T-helper 2 cell treated with Interferon-gamma antibody and Interleukin-4, amounts not matched to agents 5 μg/mL and 100 μg/mL, for 36 hours (primary cell): ENCODE measurements at regions not wholly inside any gene's neighbourhood (a gene's known extent, or its start where the extent isn't known, plus 50 kb on each side); places are given as distances from the start of the nearest gene placed in this dataset.

Experiments used
- DNase-seq: peaks from one replicate; pipeline ENCODE4 v3.0.0; 2021; ENCODE audit warnings: low spot score
- H3K27ac Mint-ChIP-seq: one replicate; pipeline ENCODE4 v1.8.0; 2021; ENCODE audit warnings: mild to moderate bottlenecking, mixed read lengths
- H3K27me3 Mint-ChIP-seq: one replicate; pipeline ENCODE4 v1.8.0; 2021; ENCODE audit warnings: low read depth, mixed read lengths
- H3K36me3 Mint-ChIP-seq: one replicate; pipeline ENCODE4 v1.8.0; 2021; ENCODE audit warnings: low read depth, mixed read lengths
- H3K4me1 Mint-ChIP-seq: one replicate; pipeline ENCODE4 v1.8.0; 2021; ENCODE audit warnings: low read depth, mixed read lengths
- H3K4me3 Mint-ChIP-seq: one replicate; pipeline ENCODE4 v1.8.0; 2022; ENCODE audit warnings: mild to moderate bottlenecking, moderate library complexity, mixed read lengths
- H3K9me3 Mint-ChIP-seq: one replicate; pipeline ENCODE4 v1.8.0; 2021; ENCODE audit warnings: mixed read lengths

DNA sequence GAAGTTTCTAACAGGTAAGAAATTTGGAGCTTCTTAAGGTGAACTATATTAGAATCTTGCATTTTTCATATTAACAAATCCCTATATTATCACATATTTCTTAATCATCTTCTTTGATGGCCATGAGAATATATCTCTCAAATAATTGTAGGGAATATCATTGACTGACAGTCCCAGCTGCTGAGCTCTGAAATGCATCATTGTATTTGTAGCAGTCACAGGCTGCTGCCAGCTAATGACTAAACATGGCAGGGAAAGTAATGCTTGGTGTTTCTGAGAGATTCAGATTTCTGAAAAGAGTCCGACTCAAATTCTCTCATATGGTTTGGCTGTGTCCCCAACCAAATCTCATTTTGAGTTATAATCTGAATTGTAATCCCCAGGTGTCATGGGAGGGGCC is 171.9 kb downstream of the TRAM1L1 start:
- no peak for DNase-seq
- no peaks in the 10 kb centered on the region for H3K36me3 Mint-ChIP-seq
- H3K27me3 Mint-ChIP-seq: no peaks in the 10 kb centered on the region
- H3K27ac Mint-ChIP-seq: no peak overlapping the region
- H3K9me3 Mint-ChIP-seq: no peaks in the 10 kb centered on the region
- no peaks in the 10 kb centered on the region for H3K4me1 Mint-ChIP-seq
- H3K4me3 Mint-ChIP-seq: no peak overlapping the region

DNA sequence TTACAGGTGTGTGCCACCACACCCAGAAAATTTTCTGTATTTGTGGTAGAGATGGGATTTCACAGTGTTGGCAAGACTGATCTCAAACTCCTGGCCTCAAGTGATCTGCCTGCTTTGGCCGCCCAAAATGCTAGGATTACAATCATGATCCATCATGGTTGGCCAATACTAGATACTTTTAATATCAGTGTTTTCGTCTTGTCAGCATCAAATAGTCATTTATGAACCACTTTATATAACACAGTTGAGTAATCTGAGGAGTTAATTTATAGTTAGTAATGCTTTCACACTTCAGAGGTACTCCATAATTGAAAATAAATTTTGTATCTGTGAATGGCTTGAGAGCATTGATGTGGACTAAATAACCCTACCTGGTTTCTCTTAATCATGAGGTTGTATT is 178.6 kb downstream of the TRAM1L1 start:
- Mint-ChIP-seq H3K27me3 (no peaks in the 10 kb centered on the region), H3K4me3 (no peak overlapping the region), H3K27ac (no peak overlapping the region), H3K9me3 (peaks cover 4% of the 10 kb centered on the region), H3K36me3 (no peaks in the 10 kb centered on the region), H3K4me1 (no peaks in the 10 kb centered on the region)
- no peak for DNase-seq

DNA sequence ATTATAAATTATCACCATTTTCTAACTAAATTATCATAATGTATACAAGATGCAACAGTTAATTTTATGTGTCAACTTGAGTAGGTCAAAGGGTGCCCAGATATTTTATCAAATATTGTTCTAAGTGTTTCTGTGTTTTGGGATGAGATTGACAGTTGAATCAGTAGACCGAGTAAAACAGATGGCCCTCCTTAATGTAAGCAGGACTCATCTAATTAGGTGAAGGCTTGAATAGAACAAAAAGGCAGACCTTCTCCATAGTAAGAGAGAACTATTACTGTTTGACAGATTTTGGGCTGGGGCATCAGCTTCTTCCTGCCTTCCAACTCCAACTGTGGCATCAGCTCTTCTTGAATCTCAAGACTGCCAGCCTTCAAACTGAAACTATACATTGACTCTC is 185.8 kb downstream of the TRAM1L1 start:
- DNase-seq: no peak
- H3K4me1 Mint-ChIP-seq: no peaks in the 10 kb centered on the region
- no peak overlapping the region for H3K27ac Mint-ChIP-seq
- H3K27me3 Mint-ChIP-seq: no peaks in the 10 kb centered on the region
- H3K9me3 Mint-ChIP-seq: peaks cover 7% of the 10 kb centered on the region
- H3K36me3 Mint-ChIP-seq: no peaks in the 10 kb centered on the region
- no peak overlapping the region for H3K4me3 Mint-ChIP-seq

DNA sequence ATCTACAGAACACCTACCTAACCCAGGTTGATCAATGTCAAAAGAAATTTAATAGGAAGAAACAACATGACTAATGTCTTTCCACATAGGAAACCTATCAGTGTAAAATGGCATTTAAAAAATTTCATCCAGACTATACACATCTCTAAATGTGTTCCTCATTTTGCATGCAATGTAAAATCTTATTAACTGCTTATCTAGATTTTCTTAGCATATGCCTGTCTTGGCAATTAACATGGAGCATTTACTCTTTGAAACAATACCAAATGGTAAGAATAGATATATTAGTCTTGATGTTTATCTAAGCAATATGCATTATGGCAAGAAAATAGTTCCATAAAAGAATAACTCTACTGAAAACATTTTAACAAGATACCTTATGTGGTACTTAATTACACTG is 199.8 kb downstream of the TRAM1L1 start:
- H3K9me3 Mint-ChIP-seq: no peaks in the 10 kb centered on the region
- no peak for DNase-seq
- H3K27me3 Mint-ChIP-seq: no peaks in the 10 kb centered on the region
- no peaks in the 10 kb centered on the region for H3K36me3 Mint-ChIP-seq
- H3K27ac Mint-ChIP-seq: no peak overlapping the region
- H3K4me3 Mint-ChIP-seq: no peak overlapping the region
- H3K4me1 Mint-ChIP-seq: no peaks in the 10 kb centered on the region

DNA sequence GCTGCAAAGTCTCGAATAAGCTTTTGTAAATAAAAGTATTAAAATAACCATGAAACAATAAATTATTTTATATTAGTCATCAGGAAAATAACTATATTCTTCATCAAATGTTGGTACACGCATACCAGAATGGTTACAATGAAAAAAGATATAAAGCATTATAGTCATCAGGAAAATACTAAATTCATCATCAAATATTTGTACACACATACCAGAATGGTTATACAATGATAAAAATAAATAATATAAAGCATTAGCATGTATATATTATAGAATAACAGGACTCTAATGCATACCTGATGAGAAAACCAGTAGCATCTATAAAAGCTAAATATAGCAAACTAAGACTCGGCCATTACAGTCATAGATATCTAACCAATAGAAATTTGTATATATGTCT is 202.9 kb downstream of the TRAM1L1 start:
- no peak for DNase-seq
- no peaks in the 10 kb centered on the region for H3K36me3 Mint-ChIP-seq
- no peaks in the 10 kb centered on the region for H3K9me3 Mint-ChIP-seq
- H3K27ac Mint-ChIP-seq: no peak overlapping the region
- no peaks in the 10 kb centered on the region for H3K27me3 Mint-ChIP-seq
- no peaks in the 10 kb centered on the region for H3K4me1 Mint-ChIP-seq
- no peak overlapping the region for H3K4me3 Mint-ChIP-seq

DNA sequence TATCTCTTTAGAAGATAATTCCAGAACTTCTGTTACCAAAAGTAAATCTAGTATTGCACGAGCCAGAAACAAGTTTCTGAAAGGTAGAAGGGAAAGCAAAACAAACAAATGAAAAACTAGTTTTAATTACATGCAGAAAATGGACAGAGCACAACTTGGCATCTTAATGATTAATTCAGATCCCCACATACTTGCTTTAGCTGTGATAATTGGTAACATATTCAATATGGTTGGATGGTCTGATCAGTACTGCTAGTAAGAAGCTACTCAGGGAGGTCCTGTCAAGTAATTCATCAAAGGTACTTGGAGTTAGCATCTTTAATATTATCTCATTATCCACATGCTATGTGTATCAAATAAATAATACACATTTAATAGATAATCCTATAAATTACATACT is 204.3 kb downstream of the TRAM1L1 start:
- H3K4me3 Mint-ChIP-seq: no peak overlapping the region
- no peaks in the 10 kb centered on the region for H3K9me3 Mint-ChIP-seq
- DNase-seq: no peak
- H3K27me3 Mint-ChIP-seq: no peaks in the 10 kb centered on the region
- no peak overlapping the region for H3K27ac Mint-ChIP-seq
- no peaks in the 10 kb centered on the region for H3K4me1 Mint-ChIP-seq
- no peaks in the 10 kb centered on the region for H3K36me3 Mint-ChIP-seq

DNA sequence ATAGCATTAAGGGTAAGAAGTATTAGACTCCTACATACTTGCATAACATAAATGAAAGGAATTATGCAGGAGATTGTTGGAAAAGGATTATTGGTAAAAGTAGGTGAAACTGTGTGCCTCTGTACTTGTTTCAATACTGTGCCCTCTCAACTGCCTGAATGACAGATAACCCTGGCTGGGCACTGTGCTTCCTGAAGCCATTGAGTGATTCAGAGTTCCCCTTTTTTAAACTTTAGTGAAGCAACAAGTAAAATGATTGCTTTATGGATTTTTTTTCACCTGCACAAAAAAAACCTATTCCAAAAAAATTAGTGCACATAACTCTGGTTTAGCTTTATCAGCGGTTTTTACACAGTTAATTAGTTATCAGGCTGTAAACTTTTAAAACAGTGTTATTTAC is 204.8 kb downstream of the TRAM1L1 start:
- H3K27me3 Mint-ChIP-seq: no peaks in the 10 kb centered on the region
- H3K27ac Mint-ChIP-seq: no peak overlapping the region
- no peaks in the 10 kb centered on the region for H3K9me3 Mint-ChIP-seq
- no peak overlapping the region for H3K4me3 Mint-ChIP-seq
- no peaks in the 10 kb centered on the region for H3K4me1 Mint-ChIP-seq
- no peaks in the 10 kb centered on the region for H3K36me3 Mint-ChIP-seq
- no peak for DNase-seq

DNA sequence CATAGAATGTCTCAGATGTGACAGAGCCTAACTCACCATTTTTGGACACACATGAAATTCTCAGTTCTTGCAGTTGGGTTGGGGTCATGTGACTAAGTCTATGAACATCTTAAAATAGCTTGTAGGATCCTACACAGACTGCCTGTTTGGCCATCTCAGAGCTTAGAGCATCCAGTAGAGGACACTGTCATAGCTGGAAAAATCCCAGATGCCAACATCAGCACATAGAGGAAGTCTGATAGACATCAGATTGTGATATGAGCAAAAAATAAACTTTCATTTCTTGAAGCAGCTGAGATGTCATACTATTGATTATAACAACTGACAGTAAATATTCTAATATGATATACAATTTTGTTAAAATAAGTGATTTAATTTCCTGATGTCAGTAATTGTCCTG is 207.1 kb downstream of the TRAM1L1 start:
- Mint-ChIP-seq H3K4me3 (no peak overlapping the region), H3K27me3 (no peaks in the 10 kb centered on the region), H3K4me1 (no peaks in the 10 kb centered on the region), H3K36me3 (no peaks in the 10 kb centered on the region), H3K27ac (no peak overlapping the region), H3K9me3 (no peaks in the 10 kb centered on the region)
- DNase-seq: no peak

DNA sequence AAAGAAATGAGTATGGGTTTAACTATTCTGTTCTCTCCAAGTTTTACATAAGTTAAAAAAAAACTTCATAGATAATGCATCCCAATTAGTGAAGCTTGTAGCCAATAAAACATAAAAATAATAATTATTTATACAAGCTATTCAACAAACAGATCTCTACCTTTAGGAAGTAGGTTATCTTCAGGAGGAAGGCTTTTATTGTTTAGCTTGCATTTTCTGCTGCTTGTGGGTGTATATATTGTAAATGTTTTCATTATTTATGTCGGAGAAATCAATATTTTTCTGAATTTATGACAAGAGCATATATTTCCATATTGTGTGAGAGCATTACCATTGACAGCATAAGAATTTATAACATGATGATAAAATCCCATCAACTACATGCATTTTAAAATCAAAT is 208.3 kb downstream of the TRAM1L1 start:
- no peaks in the 10 kb centered on the region for H3K9me3 Mint-ChIP-seq
- no peak for DNase-seq

DNA sequence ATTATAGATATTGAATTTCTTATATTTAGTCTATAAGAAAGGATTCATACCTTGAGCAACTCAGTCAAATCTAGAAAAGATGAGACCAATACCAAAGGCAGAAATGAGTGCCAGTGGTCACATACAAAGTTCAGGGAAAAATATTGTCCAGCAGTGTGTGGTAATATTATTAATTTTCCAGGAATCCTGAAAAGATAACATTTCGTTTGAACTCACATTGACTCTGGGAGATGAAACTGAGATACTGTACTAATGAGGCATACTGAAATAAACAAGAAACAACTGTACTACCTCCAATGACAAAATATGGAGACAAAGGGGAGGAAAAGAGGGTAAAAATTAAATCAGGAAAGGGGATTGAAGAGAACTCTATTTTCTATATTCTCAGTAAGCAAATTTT is 212.4 kb downstream of the TRAM1L1 start:
- H3K4me1 Mint-ChIP-seq: no peaks in the 10 kb centered on the region
- no peaks in the 10 kb centered on the region for H3K27me3 Mint-ChIP-seq
- no peak overlapping the region for H3K4me3 Mint-ChIP-seq
- H3K36me3 Mint-ChIP-seq: no peaks in the 10 kb centered on the region
- H3K27ac Mint-ChIP-seq: no peak overlapping the region
- peaks cover 3% of the 10 kb centered on the region for H3K9me3 Mint-ChIP-seq
- no peak for DNase-seq

More for the DNA sequence above, 208.3 kb downstream of the TRAM1L1 start:
- no peak overlapping the region for H3K4me3 Mint-ChIP-seq
- H3K27me3 Mint-ChIP-seq: no peaks in the 10 kb centered on the region
- H3K27ac Mint-ChIP-seq: no peak overlapping the region
- no peaks in the 10 kb centered on the region for H3K4me1 Mint-ChIP-seq
- H3K36me3 Mint-ChIP-seq: no peaks in the 10 kb centered on the region

DNA sequence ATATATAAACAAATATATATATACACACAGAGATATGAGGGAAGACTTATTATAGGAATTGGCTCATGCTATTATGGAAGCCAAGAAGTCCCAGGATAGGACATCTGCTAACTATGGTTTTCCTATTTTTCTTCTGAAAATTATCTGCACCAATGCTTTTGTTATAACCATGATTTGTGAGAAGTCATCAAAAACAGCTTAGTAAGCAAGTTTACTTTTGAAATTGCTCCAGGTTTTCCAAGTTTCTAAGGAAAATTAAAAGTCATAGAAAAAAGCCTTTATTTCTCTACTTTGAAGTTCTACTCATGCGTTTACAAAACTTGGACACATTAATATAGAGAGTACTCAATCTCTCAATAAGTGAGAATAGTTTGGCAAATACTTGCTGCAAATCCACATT is 213.1 kb downstream of the TRAM1L1 start:
- Mint-ChIP-seq H3K9me3 (peaks cover 3% of the 10 kb centered on the region), H3K4me3 (no peak overlapping the region), H3K27me3 (no peaks in the 10 kb centered on the region), H3K4me1 (no peaks in the 10 kb centered on the region), H3K36me3 (no peaks in the 10 kb centered on the region), H3K27ac (no peak overlapping the region)
- no peak for DNase-seq

DNA sequence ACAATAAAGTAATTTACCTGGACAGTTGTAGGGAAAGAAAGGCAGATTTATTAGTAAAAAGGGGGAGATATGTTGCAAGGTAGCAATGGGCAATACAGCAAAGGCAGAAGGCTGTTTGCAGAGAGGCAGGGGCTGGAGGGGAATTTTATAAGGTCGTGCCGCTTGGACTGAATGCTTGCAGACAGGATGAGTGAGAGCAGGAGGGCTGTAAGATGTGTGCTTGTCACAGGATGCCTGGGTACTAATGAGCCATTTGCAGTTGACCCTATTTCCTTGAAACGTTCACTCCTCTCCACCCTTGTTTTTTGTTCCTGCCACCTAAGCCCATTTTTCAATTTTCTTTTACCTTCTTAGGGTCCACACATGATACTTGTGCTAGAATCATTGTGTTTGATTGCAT is 214.7 kb downstream of the TRAM1L1 start:
- Mint-ChIP-seq H3K4me1 (no peaks in the 10 kb centered on the region), H3K27ac (no peak overlapping the region), H3K4me3 (no peak overlapping the region), H3K36me3 (no peaks in the 10 kb centered on the region), H3K9me3 (peaks cover 3% of the 10 kb centered on the region), H3K27me3 (no peaks in the 10 kb centered on the region)
- DNase-seq: no peak

DNA sequence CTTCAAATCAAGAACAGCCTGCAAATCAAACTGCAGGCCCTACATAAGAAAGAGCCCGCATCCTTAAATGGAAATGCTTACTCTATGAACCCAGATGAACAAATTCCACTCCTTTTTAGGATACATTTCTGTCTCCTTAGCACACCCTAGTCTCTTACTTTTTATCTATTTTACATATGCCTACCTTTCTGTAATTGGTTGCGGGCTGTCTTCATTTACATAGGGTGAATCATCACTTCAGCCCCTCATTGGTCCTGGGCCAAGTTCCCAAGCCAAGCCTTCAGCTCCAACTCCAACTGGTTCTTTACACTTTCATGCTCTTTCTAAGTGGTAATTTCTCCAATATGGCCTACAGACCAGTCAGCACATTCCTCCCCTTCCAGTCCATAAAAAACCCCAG is 219.3 kb downstream of the TRAM1L1 start:
- peaks cover 3% of the 10 kb centered on the region for H3K9me3 Mint-ChIP-seq
- no peak overlapping the region for H3K27ac Mint-ChIP-seq

DNA sequence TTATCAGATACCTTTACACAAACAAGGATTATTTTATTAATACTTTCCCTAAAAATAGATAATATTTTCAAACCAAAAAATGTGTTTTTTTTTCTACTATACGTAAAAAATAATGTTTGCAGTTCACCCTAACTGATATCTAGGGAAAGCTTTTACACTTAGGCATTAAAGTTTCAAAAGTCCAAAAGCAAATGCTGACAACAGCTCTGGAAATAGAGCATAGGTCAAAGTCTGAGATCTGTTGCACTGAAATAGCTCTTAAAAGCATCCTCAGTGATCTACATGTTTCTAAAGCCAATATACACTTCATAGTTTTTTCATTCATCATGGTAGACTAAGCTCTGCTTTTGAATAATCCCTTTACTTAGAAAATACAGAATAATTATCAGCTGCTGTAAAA is 222.8 kb downstream of the TRAM1L1 start:
- Mint-ChIP-seq H3K36me3 (no peaks in the 10 kb centered on the region), H3K4me1 (no peaks in the 10 kb centered on the region)

More for the DNA sequence above, 219.3 kb downstream of the TRAM1L1 start:
- Mint-ChIP-seq H3K27me3 (no peaks in the 10 kb centered on the region), H3K4me1 (no peaks in the 10 kb centered on the region), H3K4me3 (no peak overlapping the region), H3K36me3 (no peaks in the 10 kb centered on the region)
- DNase-seq: no peak

DNA sequence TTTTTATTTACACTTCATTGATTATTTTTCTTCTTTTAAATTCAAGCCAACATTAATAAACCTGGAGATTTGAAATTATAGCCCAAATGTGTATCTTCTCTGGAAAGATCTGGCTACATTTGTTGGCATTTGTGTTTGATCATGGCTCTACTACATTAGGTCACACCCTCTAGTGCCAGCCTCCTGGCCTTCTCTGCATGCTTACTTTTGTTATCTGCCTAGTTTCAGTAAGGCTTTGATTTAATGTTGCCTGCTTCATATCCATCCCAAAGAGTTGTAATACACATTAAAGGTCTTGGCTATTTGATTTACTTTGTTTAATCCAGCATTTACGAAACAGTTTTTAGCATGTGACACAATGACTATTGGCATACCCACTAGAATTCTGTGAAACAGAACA is 224.5 kb downstream of the TRAM1L1 start:
- no peaks in the 10 kb centered on the region for H3K27me3 Mint-ChIP-seq
- H3K36me3 Mint-ChIP-seq: no peaks in the 10 kb centered on the region
- no peaks in the 10 kb centered on the region for H3K4me1 Mint-ChIP-seq
- no peak overlapping the region for H3K27ac Mint-ChIP-seq
- no peaks in the 10 kb centered on the region for H3K9me3 Mint-ChIP-seq
- H3K4me3 Mint-ChIP-seq: no peak overlapping the region
- DNase-seq: no peak

More for the DNA sequence above, 222.8 kb downstream of the TRAM1L1 start:
- Mint-ChIP-seq H3K4me3 (no peak overlapping the region), H3K9me3 (no peaks in the 10 kb centered on the region), H3K27ac (no peak overlapping the region), H3K27me3 (no peaks in the 10 kb centered on the region)
- DNase-seq: no peak
